GM21447 (cell line): ENCODE measurements at regions not wholly inside any gene's neighbourhood (a gene's known extent, or its start where the extent isn't known, plus 50 kb on each side); places are given as distances from the start of the nearest gene placed in this dataset.
"Not testable (repeated sequence)": the region's sequence is repeated elsewhere in the genome, so short reads cannot be mapped to it uniquely, and the experiment has no call there.

Experiments
- ATAC-seq: cut with Tn5 transposase; IDR thresholded peaks from one replicate; pipeline ENCODE4 v1.9.1; 2021; ENCODE audit not compliant: unreplicated experiment

GRCh38 chr12:31162896-31163560, 89.4 kb downstream of the DDX11 start:
- ATAC-seq = not testable (repeated sequence)

- ATAC-seq = not testable (repeated sequence)
Measured at GRCh38 chr12:31174293-31174692, 100.6 kb downstream of the DDX11 start.

GRCh38 chr12:31177514-31177913, 103.9 kb downstream of the DDX11 start:
- not testable (repeated sequence) for ATAC-seq

GRCh38 chr12:31178875-31179274, 105.2 kb downstream of the DDX11 start:
- ATAC-seq = not testable (repeated sequence)

- not testable (repeated sequence) for ATAC-seq
Measured at GRCh38 chr12:31179627-31180237, 106.1 kb downstream of the DDX11 start.

- not testable (repeated sequence) for ATAC-seq
Measured at GRCh38 chr12:31182571-31182970, 108.9 kb downstream of the DDX11 start.

GRCh38 chr12:31183107-31183506, 109.4 kb downstream of the DDX11 start:
- not testable (repeated sequence) for ATAC-seq

- ATAC-seq = not testable (repeated sequence)
Measured at GRCh38 chr12:31183899-31184298, 110.2 kb downstream of the DDX11 start.

- ATAC-seq = not testable (repeated sequence)
Measured at GRCh38 chr12:31184667-31185066, 111.0 kb downstream of the DDX11 start.

- ATAC-seq = not testable (repeated sequence)
Measured at GRCh38 chr12:31192689-31193088, 119.0 kb downstream of the DDX11 start.

GRCh38 chr12:31195620-31196019, 122.0 kb downstream of the DDX11 start:
- not testable (repeated sequence) for ATAC-seq

- not testable (repeated sequence) for ATAC-seq
Measured at GRCh38 chr12:31199476-31199875, 125.8 kb downstream of the DDX11 start.

- no peak for ATAC-seq
Measured at GRCh38 chr12:31201382-31201781, 124.6 kb downstream of the SINHCAF start.

- no peak for ATAC-seq
Measured at GRCh38 chr12:31203261-31203660, 122.7 kb downstream of the SINHCAF start.

- peak; percentile 96 for ATAC-seq
Measured at GRCh38 chr12:31205054-31205453, 120.9 kb downstream of the SINHCAF start.

GRCh38 chr12:31206038-31206670, 119.8 kb downstream of the SINHCAF start:
- no peak for ATAC-seq

- ATAC-seq = no peak
Measured at GRCh38 chr12:31207799-31208465, 118.0 kb downstream of the SINHCAF start.

GRCh38 chr12:31210104-31210503, 115.8 kb downstream of the SINHCAF start:
- no peak for ATAC-seq

- ATAC-seq = no peak
Measured at GRCh38 chr12:31210541-31210940, 115.4 kb downstream of the SINHCAF start.

GRCh38 chr12:31214626-31215517, 111.1 kb downstream of the SINHCAF start:
- no peak for ATAC-seq
